SK-N-SH treated with all-trans-retinoic acid at 6 μM for 48 hours (cell line): ENCODE measurements at regions not wholly inside any gene's neighbourhood (a gene's known extent, or its start where the extent isn't known, plus 50 kb on each side); places are given as distances from the start of the nearest gene placed in this dataset.

Source experiments
- GLIS3 ChIP-seq: fragments of 250-450 bp; sonication (Bioruptor Pico); IDR thresholded peaks from 2 replicates; pipeline ENCODE4 v1.5.0; 2020; ENCODE audit warnings: mild to moderate bottlenecking, moderate library complexity
- ZFP3 ChIP-seq: fragments of 250-450 bp; sonication (Bioruptor Pico); IDR thresholded peaks from 2 replicates; pipeline ENCODE4 v1.5.0; 2020; ENCODE audit warnings: mild to moderate bottlenecking, moderate library complexity
- ZFP30 ChIP-seq: fragments of 450-650 bp; formaldehyde crosslinking; IDR thresholded peaks from 2 replicates; pipeline ENCODE4 v1.5.0; 2022; ENCODE audit warnings: mild to moderate bottlenecking, moderate library complexity
- ZNF70 ChIP-seq: fragments of 450-650 bp; formaldehyde crosslinking; IDR thresholded peaks from 2 replicates; pipeline ENCODE4 v1.5.0; 2020; ENCODE audit warnings: mild to moderate bottlenecking, moderate library complexity
- TF ChIP-seq, protein P1 (sequence below): fragments of 250-450 bp; sonication (Bioruptor Pico); IDR thresholded peaks from 2 replicates; pipeline ENCODE4 v1.8.0; 2021; ENCODE audit warnings: low read depth, mild to moderate bottlenecking, moderate library complexity, borderline replicate concordance
- TF ChIP-seq, protein P2 (sequence below): fragments of 250-450 bp; sonication (Bioruptor Pico); IDR thresholded peaks from 2 replicates; pipeline ENCODE4 v1.8.0; 2020; ENCODE audit warnings: mild to moderate bottlenecking, moderate library complexity, borderline replicate concordance
- TF ChIP-seq, protein P3 (sequence below): fragments of 250-450 bp; sonication (Bioruptor Pico); IDR thresholded peaks from 2 replicates; pipeline ENCODE4 v1.5.1; 2020; ENCODE audit warnings: low read depth, mild to moderate bottlenecking, moderate library complexity

DNA sequence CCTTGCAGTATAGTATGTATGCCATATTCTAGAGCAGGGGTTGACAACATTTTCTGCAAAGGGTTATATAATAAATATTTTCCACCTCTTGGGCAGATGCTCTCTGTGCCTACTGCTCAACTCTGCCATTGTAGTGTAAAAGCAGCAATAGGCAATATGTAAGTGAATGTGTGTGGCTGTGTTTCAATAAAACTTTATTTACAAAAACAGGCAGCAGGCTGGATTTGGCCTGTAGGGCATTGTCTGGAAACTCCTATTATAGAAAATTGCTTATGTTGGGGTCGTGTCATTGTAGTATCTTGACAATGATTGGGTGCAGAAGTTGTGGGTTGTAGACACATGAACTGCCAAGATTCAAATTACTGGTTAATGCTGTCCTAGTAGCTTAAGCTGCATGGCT is 153.6 kb upstream of the CNTN3 start:
- TF ChIP-seq, protein P1, sequence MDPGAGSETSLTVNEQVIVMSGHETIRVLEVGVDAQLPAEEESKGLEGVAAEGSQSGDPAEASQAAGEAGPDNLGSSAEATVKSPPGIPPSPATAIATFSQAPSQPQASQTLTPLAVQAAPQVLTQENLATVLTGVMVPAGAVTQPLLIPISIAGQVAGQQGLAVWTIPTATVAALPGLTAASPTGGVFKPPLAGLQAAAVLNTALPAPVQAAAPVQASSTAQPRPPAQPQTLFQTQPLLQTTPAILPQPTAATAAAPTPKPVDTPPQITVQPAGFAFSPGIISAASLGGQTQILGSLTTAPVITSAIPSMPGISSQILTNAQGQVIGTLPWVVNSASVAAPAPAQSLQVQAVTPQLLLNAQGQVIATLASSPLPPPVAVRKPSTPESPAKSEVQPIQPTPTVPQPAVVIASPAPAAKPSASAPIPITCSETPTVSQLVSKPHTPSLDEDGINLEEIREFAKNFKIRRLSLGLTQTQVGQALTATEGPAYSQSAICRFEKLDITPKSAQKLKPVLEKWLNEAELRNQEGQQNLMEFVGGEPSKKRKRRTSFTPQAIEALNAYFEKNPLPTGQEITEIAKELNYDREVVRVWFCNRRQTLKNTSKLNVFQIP: no peak
- TF ChIP-seq, protein P2, sequence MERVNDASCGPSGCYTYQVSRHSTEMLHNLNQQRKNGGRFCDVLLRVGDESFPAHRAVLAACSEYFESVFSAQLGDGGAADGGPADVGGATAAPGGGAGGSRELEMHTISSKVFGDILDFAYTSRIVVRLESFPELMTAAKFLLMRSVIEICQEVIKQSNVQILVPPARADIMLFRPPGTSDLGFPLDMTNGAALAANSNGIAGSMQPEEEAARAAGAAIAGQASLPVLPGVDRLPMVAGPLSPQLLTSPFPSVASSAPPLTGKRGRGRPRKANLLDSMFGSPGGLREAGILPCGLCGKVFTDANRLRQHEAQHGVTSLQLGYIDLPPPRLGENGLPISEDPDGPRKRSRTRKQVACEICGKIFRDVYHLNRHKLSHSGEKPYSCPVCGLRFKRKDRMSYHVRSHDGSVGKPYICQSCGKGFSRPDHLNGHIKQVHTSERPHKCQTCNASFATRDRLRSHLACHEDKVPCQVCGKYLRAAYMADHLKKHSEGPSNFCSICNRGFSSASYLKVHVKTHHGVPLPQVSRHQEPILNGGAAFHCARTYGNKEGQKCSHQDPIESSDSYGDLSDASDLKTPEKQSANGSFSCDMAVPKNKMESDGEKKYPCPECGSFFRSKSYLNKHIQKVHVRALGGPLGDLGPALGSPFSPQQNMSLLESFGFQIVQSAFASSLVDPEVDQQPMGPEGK (CRISPR knock-in tag): no peak
- TF ChIP-seq GLIS3 (CRISPR knock-in tag) (no peak), ZFP30 (no peak), ZFP3 (CRISPR knock-in tag) (no peak), ZNF70 (no peak)
- TF ChIP-seq, protein P3, sequence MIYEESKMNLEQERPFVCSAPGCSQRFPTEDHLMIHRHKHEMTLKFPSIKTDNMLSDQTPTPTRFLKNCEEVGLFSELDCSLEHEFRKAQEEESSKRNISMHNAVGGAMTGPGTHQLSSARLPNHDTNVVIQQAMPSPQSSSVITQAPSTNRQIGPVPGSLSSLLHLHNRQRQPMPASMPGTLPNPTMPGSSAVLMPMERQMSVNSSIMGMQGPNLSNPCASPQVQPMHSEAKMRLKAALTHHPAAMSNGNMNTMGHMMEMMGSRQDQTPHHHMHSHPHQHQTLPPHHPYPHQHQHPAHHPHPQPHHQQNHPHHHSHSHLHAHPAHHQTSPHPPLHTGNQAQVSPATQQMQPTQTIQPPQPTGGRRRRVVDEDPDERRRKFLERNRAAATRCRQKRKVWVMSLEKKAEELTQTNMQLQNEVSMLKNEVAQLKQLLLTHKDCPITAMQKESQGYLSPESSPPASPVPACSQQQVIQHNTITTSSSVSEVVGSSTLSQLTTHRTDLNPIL (CRISPR knock-in tag): no peak
